GM18909 (cell line): ENCODE measurements at regions not wholly inside any gene's neighbourhood (a gene's known extent, or its start where the extent isn't known, plus 50 kb on each side); places are given as distances from the start of the nearest gene placed in this dataset.

Experiments used
- ATAC-seq: cut with Tn5 transposase; IDR thresholded peaks from one replicate; pipeline ENCODE4 v1.9.1; 2021; ENCODE audit warnings: mild to moderate bottlenecking; ENCODE audit not compliant: unreplicated experiment, poor library complexity

GRCh38 chr1:56200442-56200841 is 378.9 kb downstream of the PLPP3 start:
- no peak for ATAC-seq

DNA sequence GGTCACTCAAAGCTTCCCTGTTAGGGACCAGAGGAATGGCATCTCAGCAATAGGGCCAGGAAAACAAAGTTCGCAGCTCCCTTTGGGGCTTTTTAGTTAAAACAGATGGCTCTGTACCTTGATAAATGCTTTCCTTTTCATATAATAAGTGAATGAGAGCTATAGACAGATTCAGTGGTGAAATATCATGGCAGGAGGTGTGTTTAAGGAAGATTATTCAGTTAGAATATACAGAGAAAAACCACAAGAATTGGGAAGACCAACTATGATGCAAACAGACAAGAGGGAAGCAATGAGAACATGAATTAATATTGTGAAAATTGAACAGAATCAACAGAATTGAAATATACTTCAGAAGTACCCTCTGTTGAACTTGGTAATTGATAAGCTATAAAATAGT is 379.4 kb downstream of the PLPP3 start:
- no peak for ATAC-seq

GRCh38 chr1:56199061-56199460 is 380.3 kb downstream of the PLPP3 start:
- ATAC-seq, result no peak

DNA sequence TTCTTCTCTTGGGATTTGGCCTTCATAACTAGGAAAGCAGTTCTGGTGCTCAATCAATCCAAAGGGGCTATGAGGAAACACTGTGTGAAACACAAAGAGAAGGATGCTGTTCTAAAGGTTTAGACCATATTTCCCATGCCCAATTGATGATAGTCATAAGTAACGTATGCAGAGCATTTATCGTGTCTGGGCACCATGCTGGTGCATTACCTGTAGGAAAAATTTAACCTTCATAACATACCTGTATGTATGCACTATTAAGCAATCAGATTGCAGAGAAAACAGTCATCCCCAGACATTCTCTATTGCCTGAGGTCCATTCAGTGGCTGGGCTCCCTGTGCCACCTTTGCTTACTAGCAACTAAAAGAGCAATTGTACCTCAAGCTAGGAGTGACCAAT is 381.4 kb downstream of the PLPP3 start:
- ATAC-seq, result no peak

- ATAC-seq, result no peak
Observed at GRCh38 chr1:56196839-56197238, 382.5 kb downstream of the PLPP3 start.

GRCh38 chr1:56194701-56195300 is 384.6 kb downstream of the PLPP3 start:
- no peak for ATAC-seq

- ATAC-seq, result no peak
Observed at GRCh38 chr1:56193656-56194055, 385.7 kb downstream of the PLPP3 start.

DNA sequence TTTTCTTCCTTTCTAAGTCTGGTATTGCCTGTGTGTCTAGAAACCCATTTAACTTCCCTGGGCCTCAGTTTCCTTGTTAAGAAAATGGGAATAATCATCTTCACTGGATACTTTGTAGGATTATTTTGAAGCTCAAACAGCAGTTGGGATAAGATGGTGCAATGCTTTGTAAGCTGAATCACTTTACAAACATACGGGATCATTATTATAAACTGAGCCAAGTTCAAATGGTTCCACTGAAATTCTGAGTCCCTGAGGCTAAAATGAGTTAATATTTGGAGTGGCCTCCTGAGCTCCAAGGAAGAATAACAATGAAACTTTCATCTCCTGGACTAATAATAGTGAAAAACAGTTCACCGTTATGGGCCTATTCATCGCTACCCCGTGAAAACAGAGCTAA is 388.0 kb downstream of the PLPP3 start:
- ATAC-seq, result no peak

- ATAC-seq, result no peak
Observed at GRCh38 chr1:56190806-56191365, 388.5 kb downstream of the PLPP3 start.

GRCh38 chr1:56189946-56190805 is 389.2 kb downstream of the PLPP3 start:
- no peak for ATAC-seq

DNA sequence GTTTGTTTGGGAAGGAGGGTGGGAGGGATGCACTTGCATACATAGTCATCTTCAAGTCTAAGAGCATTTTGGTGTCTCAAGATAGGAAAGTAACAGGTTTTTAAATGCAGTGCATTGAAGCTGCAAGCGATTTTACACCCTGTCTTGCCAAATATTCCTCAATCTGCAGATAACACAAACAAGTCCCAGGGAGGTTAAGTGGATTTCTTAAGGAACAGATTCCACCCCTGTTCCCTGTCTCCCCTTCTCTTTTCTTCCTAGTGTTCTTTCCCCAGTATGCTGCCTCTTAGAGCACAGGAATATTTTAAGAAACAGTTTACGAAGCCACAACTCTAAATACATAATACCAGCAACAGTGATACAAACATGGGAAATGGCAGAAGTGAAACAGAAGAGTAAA is 389.9 kb downstream of the PLPP3 start:
- ATAC-seq, result no peak

GRCh38 chr1:56188855-56189254 is 390.5 kb downstream of the PLPP3 start:
- no peak for ATAC-seq

DNA sequence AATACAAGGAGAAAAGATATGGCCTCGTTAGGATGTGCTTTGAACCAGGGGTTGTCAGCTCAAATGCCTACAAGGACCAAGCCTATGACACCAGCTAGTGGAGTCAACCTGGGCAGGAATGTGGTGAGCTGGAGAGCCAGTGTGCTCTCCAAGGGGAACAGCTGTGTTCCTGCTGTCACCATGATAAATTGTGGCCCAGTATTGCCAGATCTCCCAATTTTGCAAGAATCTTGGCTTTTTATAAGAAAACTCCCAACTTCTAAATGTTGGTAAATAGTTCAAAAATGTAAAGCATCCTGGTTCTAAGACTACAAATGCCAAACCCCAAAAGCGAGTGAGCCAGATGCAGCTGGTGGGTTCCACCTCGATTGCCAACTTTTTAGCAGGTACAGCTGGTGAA is 391.1 kb downstream of the PLPP3 start:
- ATAC-seq, result no peak

GRCh38 chr1:56187405-56187804 is 392.0 kb downstream of the PLPP3 start:
- ATAC-seq, result no peak

GRCh38 chr1:56185493-56185892 is 393.9 kb downstream of the PLPP3 start:
- no peak for ATAC-seq

- ATAC-seq, result no peak
Observed at GRCh38 chr1:56183151-56183550, 396.2 kb downstream of the PLPP3 start.

- ATAC-seq, result no peak
Observed at GRCh38 chr1:56180520-56181190, 398.7 kb downstream of the PLPP3 start.

- ATAC-seq, result no peak
Observed at GRCh38 chr1:56179543-56179942, 399.8 kb downstream of the PLPP3 start.

- no peak for ATAC-seq
Observed at GRCh38 chr1:56175211-56175610, 404.2 kb downstream of the PLPP3 start.

DNA sequence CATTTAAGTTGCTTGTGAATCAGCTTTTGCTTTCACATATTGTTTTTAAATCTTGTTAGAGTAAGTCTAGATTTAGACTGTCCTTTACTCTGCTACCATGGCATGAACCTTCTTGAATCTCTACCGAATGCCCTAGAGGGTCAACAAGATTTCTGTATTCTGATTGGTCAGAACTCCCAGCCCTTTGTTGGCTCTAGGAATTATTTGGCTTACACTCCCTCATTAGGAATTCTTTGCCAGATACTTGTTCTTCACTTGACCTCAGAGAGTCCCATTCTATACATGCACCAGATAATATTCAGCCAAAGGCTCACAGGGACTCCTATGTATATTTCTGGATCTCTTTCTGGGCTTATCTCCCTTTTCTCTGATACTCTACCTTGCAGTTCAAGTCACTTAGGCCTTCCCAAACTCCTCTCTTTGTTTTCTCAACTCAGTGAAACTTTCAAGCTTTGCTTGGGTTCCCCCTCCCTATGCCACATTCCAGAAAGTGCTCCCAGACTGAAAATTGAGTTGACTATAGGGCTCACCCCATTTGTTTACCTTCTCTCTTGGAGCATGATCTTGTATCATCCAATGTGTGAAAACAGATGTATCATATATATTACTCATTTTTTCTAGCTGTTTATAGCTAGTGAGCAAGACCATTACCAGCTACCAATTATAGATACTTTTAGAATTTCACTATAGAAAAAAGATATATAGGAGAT is 405.0 kb downstream of the PLPP3 start:
- ATAC-seq, result no peak
